Activated CD4-positive, alpha-beta T cell treated with anti-CD3 and anti-CD28 coated beads, Interleukin-2, amount 10 ng/mL, durations not matched to agents 24 days and 14 days (primary cell): ENCODE measurements at regions not wholly inside any gene's neighbourhood (a gene's known extent, or its start where the extent isn't known, plus 50 kb on each side); places are given as distances from the start of the nearest gene placed in this dataset.

Experiments
- DNase-seq: peaks from one replicate; pipeline ENCODE4 v3.0.0; 2022
- H3K27ac Mint-ChIP-seq: one replicate; pipeline ENCODE4 v1.8.0; 2022; ENCODE audit warnings: mild to moderate bottlenecking, mixed read lengths
- H3K27me3 Mint-ChIP-seq: one replicate; pipeline ENCODE4 v1.8.0; 2022; ENCODE audit warnings: mixed read lengths
- H3K36me3 Mint-ChIP-seq: one replicate; pipeline ENCODE4 v1.8.0; 2022; ENCODE audit warnings: low read depth, mild to moderate bottlenecking, mixed read lengths
- H3K4me1 Mint-ChIP-seq: one replicate; pipeline ENCODE4 v1.8.0; 2021; ENCODE audit warnings: mixed read lengths
- H3K4me3 Mint-ChIP-seq: one replicate; pipeline ENCODE4 v1.8.0; 2022; ENCODE audit warnings: mild to moderate bottlenecking, moderate library complexity, mixed read lengths
- H3K9me3 Mint-ChIP-seq: one replicate; pipeline ENCODE4 v1.8.0; 2021; ENCODE audit warnings: mixed read lengths
- intact Hi-C: fragments of 100-400 bp; cut with micrococcal nuclease; formaldehyde crosslinking; loops from one replicate; pipeline ENCODE4 v1.15.1; 2023

DNA sequence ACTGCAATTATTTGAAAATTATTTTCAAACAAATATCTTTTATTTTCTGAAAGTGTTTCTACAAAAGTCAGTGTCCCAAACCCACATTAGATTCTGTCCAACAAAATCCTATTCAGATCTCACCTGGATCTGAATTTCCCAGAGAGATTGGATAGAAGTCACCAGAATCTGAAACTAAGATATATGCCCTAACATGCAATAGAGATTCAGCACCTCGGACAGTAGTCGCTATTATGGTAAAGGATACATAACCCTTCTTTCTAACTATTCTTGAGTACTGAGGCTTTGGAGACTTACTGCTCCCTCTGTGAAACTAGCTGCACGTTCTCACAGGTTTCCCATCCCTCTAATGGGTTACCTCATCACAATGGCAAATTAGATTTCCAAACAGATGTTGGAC, 151.4 kb downstream of the ID4 start:
- H3K4me1 Mint-ChIP-seq = no peaks in the 10 kb centered on the region
- H3K27ac Mint-ChIP-seq = no peak overlapping the region
- H3K27me3 Mint-ChIP-seq = peaks cover 3% of the 10 kb centered on the region
- H3K9me3 Mint-ChIP-seq = no peaks in the 10 kb centered on the region
- no peak for DNase-seq
- H3K36me3 Mint-ChIP-seq = no peaks in the 10 kb centered on the region
- intact Hi-C loops = no loop called here
- H3K4me3 Mint-ChIP-seq = no peak overlapping the region

- peaks cover 3% of the 10 kb centered on the region for H3K27me3 Mint-ChIP-seq
- no peaks in the 10 kb centered on the region for H3K36me3 Mint-ChIP-seq
- H3K4me1 Mint-ChIP-seq = no peaks in the 10 kb centered on the region
- no peak overlapping the region for H3K27ac Mint-ChIP-seq
- intact Hi-C loops = no loop called here
- H3K9me3 Mint-ChIP-seq = no peaks in the 10 kb centered on the region
- DNase-seq = no peak
- H3K4me3 Mint-ChIP-seq = no peak overlapping the region
Observed at GRCh38 chr6:19991176-19991575, 154.0 kb downstream of the ID4 start.

GRCh38 chr6:19994909-19995308, 157.7 kb downstream of the ID4 start:
- peaks cover 5% of the 10 kb centered on the region for H3K9me3 Mint-ChIP-seq
- H3K27ac Mint-ChIP-seq = no peak overlapping the region
- peaks cover 3% of the 10 kb centered on the region for H3K4me1 Mint-ChIP-seq
- H3K4me3 Mint-ChIP-seq = no peak overlapping the region
- H3K36me3 Mint-ChIP-seq = no peaks in the 10 kb centered on the region
- no peak for DNase-seq
- no peaks in the 10 kb centered on the region for H3K27me3 Mint-ChIP-seq
- intact Hi-C loops = no loop called here

GRCh38 chr6:19995575-19996257, 158.5 kb downstream of the ID4 start:
- no peak for DNase-seq
- Mint-ChIP-seq H3K4me1 (peaks cover 3% of the 10 kb centered on the region), H3K4me3 (no peak overlapping the region), H3K36me3 (no peaks in the 10 kb centered on the region), H3K9me3 (peaks cover 6% of the 10 kb centered on the region), H3K27ac (no peak overlapping the region), H3K27me3 (no peaks in the 10 kb centered on the region)
- intact Hi-C loops = no loop called here

DNA sequence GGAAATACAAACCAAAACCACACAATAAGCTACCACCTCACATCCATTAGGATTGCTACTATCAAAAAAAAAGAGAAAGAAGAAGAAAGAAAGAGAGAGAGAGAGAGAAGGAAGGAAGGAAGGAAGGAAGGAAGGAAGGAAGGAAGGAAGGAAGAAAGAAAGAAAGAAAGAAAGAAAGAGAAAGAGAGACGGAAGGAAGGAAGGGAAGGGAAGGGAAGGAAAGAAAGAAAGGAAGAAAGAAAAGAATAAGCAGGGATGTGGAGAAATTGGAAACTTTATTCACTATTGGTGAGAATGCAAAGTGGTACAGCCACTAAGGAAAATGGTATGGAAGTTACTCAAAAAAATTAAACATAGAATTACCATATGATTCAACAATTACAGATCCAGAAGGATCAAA, 159.9 kb downstream of the ID4 start:
- DNase-seq = no peak
- H3K4me1 Mint-ChIP-seq = peaks cover 3% of the 10 kb centered on the region
- no peak overlapping the region for H3K27ac Mint-ChIP-seq
- intact Hi-C loops = no loop called here
- no peak overlapping the region for H3K4me3 Mint-ChIP-seq
- H3K27me3 Mint-ChIP-seq = no peaks in the 10 kb centered on the region
- H3K36me3 Mint-ChIP-seq = no peaks in the 10 kb centered on the region
- peaks cover 6% of the 10 kb centered on the region for H3K9me3 Mint-ChIP-seq

DNA sequence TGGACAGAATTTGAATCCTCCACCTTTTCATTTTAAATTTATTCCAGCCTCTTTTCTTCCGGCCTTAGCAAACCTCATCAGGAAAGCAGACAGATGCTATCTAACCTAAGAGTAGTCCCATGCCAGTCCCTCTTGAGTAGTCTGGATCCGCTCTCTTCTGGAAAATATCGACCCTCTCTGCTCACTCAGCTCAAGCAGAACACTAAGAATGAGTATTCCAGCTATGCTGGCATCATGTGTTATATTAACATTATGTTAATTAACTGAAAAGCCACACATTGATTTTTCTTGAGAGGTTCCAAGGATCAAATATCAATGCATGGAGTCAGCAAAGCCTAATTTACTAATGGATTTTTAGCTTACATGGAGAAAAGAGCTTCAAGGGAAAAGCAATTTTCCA, 161.4 kb downstream of the ID4 start:
- peaks cover 3% of the 10 kb centered on the region for H3K4me1 Mint-ChIP-seq
- DNase-seq = no peak
- no peaks in the 10 kb centered on the region for H3K27me3 Mint-ChIP-seq

GRCh38 chr6:19999319-20000191, 162.4 kb downstream of the ID4 start:
- H3K36me3 Mint-ChIP-seq = no peaks in the 10 kb centered on the region
- DNase-seq = peak; percentile 60
- intact Hi-C loops = no loop called here
- H3K27me3 Mint-ChIP-seq = no peaks in the 10 kb centered on the region
- H3K27ac Mint-ChIP-seq = no peak overlapping the region
- no peak overlapping the region for H3K4me3 Mint-ChIP-seq
- H3K9me3 Mint-ChIP-seq = peaks cover 6% of the 10 kb centered on the region
- H3K4me1 Mint-ChIP-seq = peaks cover 3% of the 10 kb centered on the region

More for the DNA sequence above, 161.4 kb downstream of the ID4 start:
- Mint-ChIP-seq H3K9me3 (peaks cover 6% of the 10 kb centered on the region), H3K27ac (no peak overlapping the region), H3K36me3 (no peaks in the 10 kb centered on the region), H3K4me3 (no peak overlapping the region)
- intact Hi-C loops = no loop called here

GRCh38 chr6:20001286-20001685, 164.1 kb downstream of the ID4 start:
- Mint-ChIP-seq H3K9me3 (peaks cover 6% of the 10 kb centered on the region), H3K27me3 (no peaks in the 10 kb centered on the region), H3K4me3 (no peak overlapping the region), H3K4me1 (peaks cover 3% of the 10 kb centered on the region), H3K36me3 (no peaks in the 10 kb centered on the region), H3K27ac (no peak overlapping the region)
- no peak for DNase-seq
- intact Hi-C loops = no loop called here

GRCh38 chr6:20006037-20006436, 168.9 kb downstream of the ID4 start:
- no peaks in the 10 kb centered on the region for H3K27me3 Mint-ChIP-seq
- H3K36me3 Mint-ChIP-seq = no peaks in the 10 kb centered on the region
- intact Hi-C loops = no loop called here
- H3K9me3 Mint-ChIP-seq = no peaks in the 10 kb centered on the region
- no peak overlapping the region for H3K27ac Mint-ChIP-seq
- no peaks in the 10 kb centered on the region for H3K4me1 Mint-ChIP-seq
- DNase-seq = no peak
- no peak overlapping the region for H3K4me3 Mint-ChIP-seq

- Mint-ChIP-seq H3K4me3 (no peak overlapping the region), H3K4me1 (no peaks in the 10 kb centered on the region), H3K9me3 (no peaks in the 10 kb centered on the region), H3K36me3 (no peaks in the 10 kb centered on the region), H3K27ac (no peak overlapping the region), H3K27me3 (peaks cover 2% of the 10 kb centered on the region)
- intact Hi-C loops = no loop called here
- no peak for DNase-seq
Observed at GRCh38 chr6:20008131-20008530, 171.0 kb downstream of the ID4 start.

DNA sequence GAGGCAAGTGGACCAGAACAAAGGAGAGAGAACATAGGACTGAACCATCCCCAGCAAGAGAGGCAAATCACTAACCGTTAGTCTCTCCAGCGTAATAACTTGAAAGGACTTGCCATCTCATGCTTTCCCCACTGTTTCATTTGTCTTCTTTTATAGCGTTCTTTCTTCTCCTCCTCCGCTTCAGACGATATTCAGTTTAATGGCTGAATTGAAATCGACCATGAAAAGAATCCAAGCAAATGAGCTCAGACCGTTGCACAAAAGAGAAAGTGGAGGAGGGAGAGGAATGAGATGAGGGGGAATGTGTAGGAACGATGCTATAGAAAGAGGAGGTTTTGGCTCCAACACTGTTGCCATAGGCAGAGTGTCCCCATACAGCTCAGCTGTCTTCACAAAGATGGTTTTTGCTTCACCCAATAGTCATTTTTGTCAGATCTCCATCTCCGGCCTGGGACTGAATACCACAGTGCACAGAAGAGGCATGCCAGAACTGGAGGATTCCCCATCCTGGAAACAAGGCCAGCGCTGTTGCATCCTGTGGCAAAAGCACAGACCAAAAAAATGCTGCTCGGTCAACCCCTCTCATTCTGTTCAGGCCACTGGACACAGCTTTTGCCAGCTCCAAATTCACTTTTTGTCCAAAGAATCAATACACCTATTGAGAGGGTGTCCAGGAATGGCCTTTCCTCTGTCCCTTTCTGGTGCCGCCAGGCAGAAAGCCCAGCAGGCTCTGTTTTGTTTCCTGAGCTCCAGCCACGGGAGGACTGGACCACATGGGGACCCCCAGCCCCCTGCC, 176.1 kb downstream of the ID4 start:
- no peaks in the 10 kb centered on the region for H3K36me3 Mint-ChIP-seq
- intact Hi-C loops = no loop called here
- no peak for DNase-seq
- no peaks in the 10 kb centered on the region for H3K9me3 Mint-ChIP-seq
- H3K27me3 Mint-ChIP-seq = peaks cover 9% of the 10 kb centered on the region
- H3K27ac Mint-ChIP-seq = no peak overlapping the region
- no peak overlapping the region for H3K4me3 Mint-ChIP-seq
- no peaks in the 10 kb centered on the region for H3K4me1 Mint-ChIP-seq

- no peaks in the 10 kb centered on the region for H3K9me3 Mint-ChIP-seq
- peaks cover 9% of the 10 kb centered on the region for H3K27me3 Mint-ChIP-seq
- no peak overlapping the region for H3K27ac Mint-ChIP-seq
- H3K4me3 Mint-ChIP-seq = no peak overlapping the region
- DNase-seq = no peak
- H3K36me3 Mint-ChIP-seq = no peaks in the 10 kb centered on the region
- intact Hi-C loops = no loop called here
- H3K4me1 Mint-ChIP-seq = no peaks in the 10 kb centered on the region
Observed at GRCh38 chr6:20014508-20014907, 177.3 kb downstream of the ID4 start.

DNA sequence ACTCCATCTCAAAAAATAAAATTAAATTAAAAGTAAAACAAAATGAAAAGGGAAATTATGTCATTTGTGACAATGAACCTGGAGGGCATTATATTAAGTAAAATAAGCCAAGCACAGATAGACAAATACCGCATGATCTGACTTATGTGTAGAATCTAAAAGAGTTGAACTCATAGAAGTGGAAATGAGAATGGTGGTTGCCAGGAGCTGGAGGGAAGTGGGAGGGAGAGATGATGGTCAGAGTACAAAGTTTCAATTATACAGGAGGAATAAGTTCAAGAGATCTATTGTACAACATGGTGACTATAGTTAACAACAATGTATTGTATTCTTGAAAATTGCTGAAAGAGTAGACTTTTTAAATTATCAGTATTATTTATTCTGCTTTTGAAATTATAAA, 183.4 kb downstream of the ID4 start:
- Mint-ChIP-seq H3K4me3 (no peak overlapping the region), H3K4me1 (peaks cover 16% of the 10 kb centered on the region), H3K36me3 (no peaks in the 10 kb centered on the region), H3K27me3 (peaks cover 32% of the 10 kb centered on the region), H3K9me3 (peaks cover 3% of the 10 kb centered on the region), H3K27ac (no peak overlapping the region)
- DNase-seq = no peak
- intact Hi-C loops = no loop called here

GRCh38 chr6:20021795-20022194, 184.6 kb downstream of the ID4 start:
- no peak for DNase-seq
- Mint-ChIP-seq H3K27ac (no peak overlapping the region), H3K27me3 (peaks cover 34% of the 10 kb centered on the region), H3K4me1 (peaks cover 16% of the 10 kb centered on the region), H3K9me3 (peaks cover 3% of the 10 kb centered on the region), H3K4me3 (no peak overlapping the region), H3K36me3 (no peaks in the 10 kb centered on the region)
- intact Hi-C loops = no loop called here
